Activated B cell treated with CpG ODN at 0.5 μM for 24 hours (primary cell): ENCODE measurements at regions not wholly inside any gene's neighbourhood (a gene's known extent, or its start where the extent isn't known, plus 50 kb on each side); places are given as distances from the start of the nearest gene placed in this dataset.

Experiments
- ATAC-seq: fragments of 200-7000 bp; cut with Tn5 transposase; one replicate; pipeline ENCODE4 v1.10.0; 2021; ENCODE audit warnings: low read depth, mild to moderate bottlenecking, moderate library complexity
- CTCF ChIA-PET: fragments of 350-600 bp; sonication (Branson Sonifier 250); formaldehyde crosslinking; loops from one replicate; lab custom pipeline; 2021; ENCODE audit warnings: antibody characterized with exemption; lab: Charles Lee
- POLR2A ChIA-PET: fragments of 350-600 bp; sonication (Branson Sonifier 250); formaldehyde crosslinking; loops from one replicate; lab custom pipeline; 2021; ENCODE audit warnings: antibody characterized with exemption; lab: Charles Lee
- DNase-seq: peaks from one replicate; pipeline ENCODE4 v3.0.0; 2022
- H3K27ac Mint-ChIP-seq: one replicate; pipeline ENCODE4 v1.8.0; 2020; ENCODE audit warnings: mixed read lengths
- H3K27me3 Mint-ChIP-seq: one replicate; pipeline ENCODE4 v1.8.0; 2021; ENCODE audit warnings: mixed read lengths
- H3K36me3 Mint-ChIP-seq: one replicate; pipeline ENCODE4 v1.8.0; 2021; ENCODE audit warnings: low read depth, mixed read lengths
- H3K4me1 Mint-ChIP-seq: one replicate; pipeline ENCODE4 v1.8.0; 2021; ENCODE audit warnings: mixed read lengths
- H3K4me3 Mint-ChIP-seq: one replicate; pipeline ENCODE4 v1.8.0; 2020; ENCODE audit warnings: mild to moderate bottlenecking, mixed read lengths
- H3K9me3 Mint-ChIP-seq: one replicate; pipeline ENCODE4 v1.8.0; 2020; ENCODE audit warnings: mixed read lengths
- CTCF ChIP-seq: fragments of 200-600 bp; IDR thresholded peaks from one replicate; pipeline ENCODE4 v1.8.0; 2022; ENCODE audit warnings: antibody characterized with exemption, mild to moderate bottlenecking
- intact Hi-C: fragments of 100-400 bp; cut with micrococcal nuclease; formaldehyde crosslinking; loops from one replicate; pipeline ENCODE4 v1.15.1; 2024

- H3K27me3 Mint-ChIP-seq = peaks cover 8% of the 10 kb centered on the region
- H3K36me3 Mint-ChIP-seq = no peaks in the 10 kb centered on the region
- H3K27ac Mint-ChIP-seq = no peak overlapping the region
- no peak for TF ChIP-seq CTCF
- no peaks in the 10 kb centered on the region for H3K4me1 Mint-ChIP-seq
- CTCF ChIA-PET = no interaction called here
- no peak for DNase-seq
- POLR2A ChIA-PET = no interaction called here
- peaks cover 2% of the 10 kb centered on the region for H3K9me3 Mint-ChIP-seq
- no peak for ATAC-seq
- intact Hi-C loops = no loop called here
- H3K4me3 Mint-ChIP-seq = no peak overlapping the region
Measured at GRCh38 chr6:12392490-12392889, 102.3 kb downstream of the EDN1 start.

GRCh38 chr6:12393100-12393499 lies 102.9 kb downstream of the EDN1 start:
- ChIA-PET POLR2A (no interaction called here), CTCF (no interaction called here)
- Mint-ChIP-seq H3K4me3 (no peak overlapping the region), H3K27me3 (peaks cover 6% of the 10 kb centered on the region), H3K9me3 (peaks cover 2% of the 10 kb centered on the region), H3K36me3 (no peaks in the 10 kb centered on the region), H3K4me1 (no peaks in the 10 kb centered on the region), H3K27ac (no peak overlapping the region)
- intact Hi-C loops = no loop called here
- no peak for TF ChIP-seq CTCF
- DNase-seq (no peak), ATAC-seq (no peak)

- peaks cover 1% of the 10 kb centered on the region for H3K9me3 Mint-ChIP-seq
- H3K27me3 Mint-ChIP-seq = peaks cover 5% of the 10 kb centered on the region
- H3K36me3 Mint-ChIP-seq = no peaks in the 10 kb centered on the region
- ChIA-PET CTCF (no interaction called here), POLR2A (no interaction called here)
- DNase-seq = no peak
- no peaks in the 10 kb centered on the region for H3K4me1 Mint-ChIP-seq
- H3K27ac Mint-ChIP-seq = no peak overlapping the region
- intact Hi-C loops = no loop called here
- no peak overlapping the region for H3K4me3 Mint-ChIP-seq
- ATAC-seq = no peak
- TF ChIP-seq CTCF = no peak
Measured at GRCh38 chr6:12394170-12394569, 104.0 kb downstream of the EDN1 start.

GRCh38 chr6:12395898-12396297 lies 105.7 kb downstream of the EDN1 start:
- no peaks in the 10 kb centered on the region for H3K36me3 Mint-ChIP-seq
- intact Hi-C loops = no loop called here
- ChIA-PET POLR2A (no interaction called here), CTCF (no interaction called here)
- no peaks in the 10 kb centered on the region for H3K9me3 Mint-ChIP-seq
- ATAC-seq (no peak), DNase-seq (no peak)
- peaks cover 6% of the 10 kb centered on the region for H3K27me3 Mint-ChIP-seq
- no peak for TF ChIP-seq CTCF
- no peak overlapping the region for H3K27ac Mint-ChIP-seq
- no peaks in the 10 kb centered on the region for H3K4me1 Mint-ChIP-seq
- H3K4me3 Mint-ChIP-seq = no peak overlapping the region

GRCh38 chr6:12401200-12401599 lies 111.0 kb downstream of the EDN1 start:
- ATAC-seq (no peak), DNase-seq (no peak)
- ChIA-PET POLR2A (no interaction called here), CTCF (no interaction called here)
- Mint-ChIP-seq H3K36me3 (no peaks in the 10 kb centered on the region), H3K27ac (no peak overlapping the region), H3K4me1 (no peaks in the 10 kb centered on the region), H3K27me3 (peaks cover 6% of the 10 kb centered on the region), H3K4me3 (no peak overlapping the region), H3K9me3 (no peaks in the 10 kb centered on the region)
- TF ChIP-seq CTCF = no peak
- intact Hi-C loops = no loop called here
